ENCODE measurements at regions not wholly inside any gene's neighbourhood (a gene's known extent, or its start where the extent isn't known, plus 50 kb on each side); places are given as distances from the start of the nearest gene placed in this dataset.
"Not testable (repeated sequence)": the region's sequence is repeated elsewhere in the genome, so short reads cannot be mapped to it uniquely, and the experiment has no call there.

- DNase-seq (ENCODE audit: low read depth): no peak
Observed at GRCh38 chr9:30329431-30329830, 2055.0 kb upstream of the ACO1 start.

- no peak for DNase-seq (ENCODE audit: low read depth)
Observed at GRCh38 chr9:30348904-30349303, 2035.5 kb upstream of the ACO1 start.

- DNase-seq (ENCODE audit: low read depth): no peak
Observed at GRCh38 chr9:30349526-30350513, 2034.6 kb upstream of the ACO1 start.

- DNase-seq (ENCODE audit: low read depth): no peak
Observed at GRCh38 chr9:30356221-30356620, 2028.2 kb upstream of the ACO1 start.

GRCh38 chr9:30362373-30362772 is 2022.1 kb upstream of the ACO1 start:
- DNase-seq (ENCODE audit: low read depth): no peak

- not testable (repeated sequence) for DNase-seq (ENCODE audit: low read depth)
Observed at GRCh38 chr9:30366140-30366539, 2018.3 kb upstream of the ACO1 start.

GRCh38 chr9:30382271-30382670 is 2002.2 kb upstream of the ACO1 start:
- DNase-seq (ENCODE audit: low read depth): no peak

GRCh38 chr9:30410273-30410672 is 1974.2 kb upstream of the ACO1 start:
- DNase-seq (ENCODE audit: low read depth): no peak

- no peak for DNase-seq (ENCODE audit: low read depth)
Observed at GRCh38 chr9:30411571-30411970, 1972.9 kb upstream of the ACO1 start.

GRCh38 chr9:30459156-30459555 is 1925.3 kb upstream of the ACO1 start:
- DNase-seq (ENCODE audit: low read depth): no peak

- no peak for DNase-seq (ENCODE audit: low read depth)
Observed at GRCh38 chr9:30476826-30477225, 1907.6 kb upstream of the ACO1 start.

- no peak for DNase-seq (ENCODE audit: low read depth)
Observed at GRCh38 chr9:30478684-30479083, 1905.8 kb upstream of the ACO1 start.

- no peak for DNase-seq (ENCODE audit: low read depth)
Observed at GRCh38 chr9:30482499-30482898, 1901.9 kb upstream of the ACO1 start.

GRCh38 chr9:30484690-30485089 is 1899.8 kb upstream of the ACO1 start:
- DNase-seq (ENCODE audit: low read depth): no peak

- DNase-seq (ENCODE audit: low read depth): no peak
Observed at GRCh38 chr9:30504502-30504905, 1879.9 kb upstream of the ACO1 start.

GRCh38 chr9:30505311-30505710 is 1879.1 kb upstream of the ACO1 start:
- no peak for DNase-seq (ENCODE audit: low read depth)

GRCh38 chr9:30506749-30507148 is 1877.7 kb upstream of the ACO1 start:
- no peak for DNase-seq (ENCODE audit: low read depth)

GRCh38 chr9:30507166-30507565 is 1877.3 kb upstream of the ACO1 start:
- no peak for DNase-seq (ENCODE audit: low read depth)

- no peak for DNase-seq (ENCODE audit: low read depth)
Observed at GRCh38 chr9:30511666-30512065, 1872.8 kb upstream of the ACO1 start.

GRCh38 chr9:30519166-30519565 is 1865.3 kb upstream of the ACO1 start:
- DNase-seq (ENCODE audit: low read depth): no peak

GRCh38 chr9:30519756-30520155 is 1864.7 kb upstream of the ACO1 start:
- DNase-seq (ENCODE audit: low read depth): no peak

GRCh38 chr9:30522061-30522460 is 1862.4 kb upstream of the ACO1 start:
- no peak for DNase-seq (ENCODE audit: low read depth)

GRCh38 chr9:30522486-30522885 is 1862.0 kb upstream of the ACO1 start:
- DNase-seq (ENCODE audit: low read depth): no peak

- no peak for DNase-seq (ENCODE audit: low read depth)
Observed at GRCh38 chr9:30524311-30524710, 1860.1 kb upstream of the ACO1 start.

All from stromal cell of bone marrow (primary cell).